Trophoblast cell (in vitro differentiated cells and primary cell): ENCODE measurements at regions not wholly inside any gene's neighbourhood (a gene's known extent, or its start where the extent isn't known, plus 50 kb on each side); places are given as distances from the start of the nearest gene placed in this dataset.

Experiments used
- DNase-seq, 2 donors: peaks; one replicate each; pipeline ENCODE4 v3.0.0-alpha.2; 2016
- H2AFZ ChIP-seq: 2 replicates; pipeline ENCODE4 v1.6.1; 2013; ENCODE audit warnings: low read length, moderate library complexity, mild to moderate bottlenecking; ENCODE audit not compliant: insufficient read depth, poor library complexity
- H2AK5ac ChIP-seq: 2 replicates; pipeline ENCODE4 v1.6.1; 2013; ENCODE audit warnings: mild to moderate bottlenecking, low read length
- H2BK120ac ChIP-seq: 2 replicates; pipeline ENCODE4 v1.6.1; 2013; ENCODE audit warnings: low read length, mild to moderate bottlenecking, moderate library complexity; ENCODE audit not compliant: insufficient read depth, poor library complexity
- H2BK12ac ChIP-seq: 2 replicates; pipeline ENCODE4 v1.6.1; 2013; ENCODE audit warnings: mild to moderate bottlenecking, low read length, moderate library complexity
- H2BK5ac ChIP-seq: 2 replicates; pipeline ENCODE4 v1.6.1; 2013; ENCODE audit warnings: low read length, low read depth, moderate library complexity, mild to moderate bottlenecking; ENCODE audit not compliant: poor library complexity
- H3K14ac ChIP-seq: 2 replicates; pipeline ENCODE4 v1.6.1; 2013; ENCODE audit warnings: mild to moderate bottlenecking, low read length
- H3K18ac ChIP-seq: 2 replicates; pipeline ENCODE4 v1.6.1; 2013; ENCODE audit warnings: mild to moderate bottlenecking, low read length
- H3K23ac ChIP-seq: 2 replicates; pipeline ENCODE4 v1.6.1; 2013; ENCODE audit warnings: low read length
- H3K27ac ChIP-seq: 2 replicates; pipeline ENCODE4 v1.5.1; 2013; ENCODE audit warnings: low read depth, mild to moderate bottlenecking, inconsistent platforms, low read length, moderate library complexity
- H3K27me3 ChIP-seq: 2 replicates; pipeline ENCODE4 v1.6.1; 2013; ENCODE audit warnings: inconsistent platforms, mild to moderate bottlenecking, low read length, moderate library complexity; ENCODE audit not compliant: insufficient read depth
- H3K36me3 ChIP-seq, 2 experiments: 1 replicate in 1 of 2; 2 replicates in 1 of 2; pipeline ENCODE4 v1.6.1; 2013; ENCODE audit warnings: low read length in 2 of 2, mild to moderate bottlenecking in 2 of 2, moderate library complexity in 1 of 2; ENCODE audit not compliant: insufficient read depth in 2 of 2, control insufficient read depth in 1 of 2
- H3K4ac ChIP-seq: 2 replicates; pipeline ENCODE4 v1.6.1; 2013; ENCODE audit warnings: low read depth, mild to moderate bottlenecking, low read length, moderate library complexity
- H3K4me1 ChIP-seq, 2 experiments: 1 replicate in 1 of 2; 2 replicates in 1 of 2; pipeline ENCODE4 v1.6.1; 2013; ENCODE audit warnings: low read length in 2 of 2, mild to moderate bottlenecking in 2 of 2, moderate library complexity in 1 of 2; ENCODE audit not compliant: insufficient read depth in 2 of 2, control insufficient read depth in 1 of 2
- H3K4me2 ChIP-seq: 2 replicates; pipeline ENCODE4 v1.6.1; 2013; ENCODE audit warnings: inconsistent platforms, mild to moderate bottlenecking, low read length, moderate library complexity
- H3K4me3 ChIP-seq: 2 replicates; pipeline ENCODE4 v1.5.1; 2013; ENCODE audit warnings: mild to moderate bottlenecking, low read depth, low read length, inconsistent platforms
- H3K79me1 ChIP-seq: one replicate; pipeline ENCODE4 v1.6.1; 2013; ENCODE audit warnings: low read length
- H3K79me2 ChIP-seq: 2 replicates; pipeline ENCODE4 v1.6.1; 2013; ENCODE audit warnings: low read length, mild to moderate bottlenecking; ENCODE audit not compliant: control insufficient read depth, insufficient read depth, poor library complexity
- H3K9ac ChIP-seq: 2 replicates; pipeline ENCODE4 v1.6.1; 2013; ENCODE audit warnings: mild to moderate bottlenecking, low read length
- H3K9me3 ChIP-seq: 2 replicates; pipeline ENCODE4 v1.6.1; 2013; ENCODE audit warnings: low read depth, mild to moderate bottlenecking, control low read depth, inconsistent platforms, low read length; ENCODE audit not compliant: insufficient read depth
- H4K12ac ChIP-seq: 2 replicates; pipeline ENCODE4 v1.6.1; 2013; ENCODE audit warnings: low read depth, mild to moderate bottlenecking, low read length, moderate library complexity
- H4K8ac ChIP-seq: 2 replicates; pipeline ENCODE4 v1.6.1; 2013; ENCODE audit warnings: low read depth, mild to moderate bottlenecking, low read length, moderate library complexity
- H4K91ac ChIP-seq: one replicate; pipeline ENCODE4 v1.6.1; 2013; ENCODE audit warnings: low read depth, mild to moderate bottlenecking, low read length, moderate library complexity
- WGBS: extraction: QIAGEN DNeasy Blood & Tissue Kit; methylation state at CpG from one replicate; pipeline ENCODE4 v1.1.7; 2013; ENCODE audit warnings: missing lambda C conversion rate; ENCODE audit not compliant: insufficient read length, insufficient coverage; ENCODE audit errors: extremely low coverage; 5-methylcytosine and 5-hydroxymethylcytosine counted together

DNA sequence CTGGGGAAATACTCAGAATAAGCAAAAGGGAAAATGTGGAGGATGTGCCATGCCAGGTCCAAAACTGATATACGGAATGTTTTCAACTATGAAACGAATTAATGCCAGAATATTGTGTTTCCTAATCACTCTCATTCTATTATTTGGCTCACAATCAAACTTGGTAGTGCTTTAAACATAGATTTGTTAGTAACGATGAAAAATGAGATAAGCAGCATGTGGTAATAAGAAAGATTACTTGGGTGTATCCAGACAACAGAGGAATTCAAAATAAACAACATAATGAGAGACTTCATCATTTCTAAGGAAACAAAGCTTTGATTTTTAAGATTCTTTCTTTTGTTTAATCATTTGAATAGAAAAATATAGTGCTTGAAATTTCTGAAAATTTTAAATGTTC lies 237.3 kb downstream of the TACR3 start:
- Histone ChIP-seq H2AK5ac (no peak overlapping the region), H3K4me2 (no peak overlapping the region), H3K27ac (no peak overlapping the region), H2BK120ac (no peak overlapping the region), H2BK5ac (no peak overlapping the region), H3K9ac (no peak overlapping the region), H3K9me3 (no peaks in the 10 kb centered on the region), H4K91ac (no peak overlapping the region), H3K4me1 (no peaks in the 10 kb centered on the region), H3K14ac (no peak overlapping the region), H3K23ac (no peak overlapping the region), H3K79me1 (no peaks in the 10 kb centered on the region), H2AFZ (no peak overlapping the region), H3K79me2 (no peaks in the 10 kb centered on the region), H3K4ac (no peak overlapping the region), H3K36me3 (no peaks in the 10 kb centered on the region), H3K4me3 (no peak overlapping the region), H4K12ac (no peak overlapping the region), H3K27me3 (no peaks in the 10 kb centered on the region), H4K8ac (no peak overlapping the region), H2BK12ac (no peak overlapping the region), H3K18ac (no peak overlapping the region)
- no CpG with 5 or more reads among the region's 3 CpGs for WGBS
- DNase-seq, result peak in 1 of 2 donors; percentile 55

- H2AFZ ChIP-seq, result no peak overlapping the region
- H4K91ac ChIP-seq, result no peak overlapping the region
- no peak overlapping the region for H3K4ac ChIP-seq
- no peaks in the 10 kb centered on the region for H3K4me1 ChIP-seq
- no peak overlapping the region for H2AK5ac ChIP-seq
- H3K4me2 ChIP-seq, result no peak overlapping the region
- no peak overlapping the region for H3K4me3 ChIP-seq
- no peak overlapping the region for H2BK120ac ChIP-seq
- WGBS, result no CpG with 5 or more reads among the region's 1 CpG
- no peak overlapping the region for H3K14ac ChIP-seq
- no peaks in the 10 kb centered on the region for H3K79me2 ChIP-seq
- no peaks in the 10 kb centered on the region for H3K27me3 ChIP-seq
- no peak overlapping the region for H3K27ac ChIP-seq
- no peak overlapping the region for H4K12ac ChIP-seq
- no peak for DNase-seq
- H3K23ac ChIP-seq, result no peak overlapping the region
- no peak overlapping the region for H2BK12ac ChIP-seq
- no peaks in the 10 kb centered on the region for H3K36me3 ChIP-seq
- no peak overlapping the region for H2BK5ac ChIP-seq
- H3K9me3 ChIP-seq, result no peaks in the 10 kb centered on the region
- no peaks in the 10 kb centered on the region for H3K79me1 ChIP-seq
- no peak overlapping the region for H3K18ac ChIP-seq
- no peak overlapping the region for H4K8ac ChIP-seq
- H3K9ac ChIP-seq, result no peak overlapping the region
These were observed 241.1 kb downstream of the TACR3 start for GRCh38 chr4:103478734-103479133.

DNA sequence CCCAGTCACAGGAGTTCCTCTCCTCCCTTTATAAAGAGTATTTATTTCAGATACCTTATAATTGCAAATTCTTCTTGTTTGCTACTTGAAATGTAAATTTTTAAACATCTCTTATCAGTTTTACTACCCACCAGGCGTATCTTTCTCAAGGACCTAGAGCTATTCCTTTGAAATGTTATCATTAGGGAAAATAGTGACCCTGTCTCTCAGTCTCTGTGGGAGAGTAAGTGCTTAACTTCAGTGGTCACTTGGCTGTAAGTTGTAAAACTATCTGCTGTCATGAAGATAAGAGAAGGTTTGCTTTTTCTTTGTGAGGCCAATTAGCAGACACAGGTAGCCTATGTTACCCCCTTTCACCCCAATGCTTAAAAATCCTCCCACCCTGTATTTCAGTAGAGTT lies 241.6 kb downstream of the TACR3 start:
- DNase-seq, result no peak
- Histone ChIP-seq H3K27me3 (no peaks in the 10 kb centered on the region), H3K4me1 (no peaks in the 10 kb centered on the region), H4K8ac (no peak overlapping the region), H3K36me3 (no peaks in the 10 kb centered on the region), H3K27ac (no peak overlapping the region), H2BK5ac (no peak overlapping the region), H3K23ac (no peak overlapping the region), H3K18ac (no peak overlapping the region), H3K79me2 (no peaks in the 10 kb centered on the region), H4K12ac (no peak overlapping the region), H3K14ac (no peak overlapping the region), H3K79me1 (no peaks in the 10 kb centered on the region), H3K9ac (no peak overlapping the region), H3K4me3 (no peak overlapping the region), H4K91ac (no peak overlapping the region), H2BK120ac (no peak overlapping the region), H2BK12ac (no peak overlapping the region), H3K4me2 (no peak overlapping the region), H3K9me3 (no peaks in the 10 kb centered on the region), H3K4ac (no peak overlapping the region), H2AK5ac (no peak overlapping the region), H2AFZ (no peak overlapping the region)
- WGBS, result no CpG with 5 or more reads among the region's 1 CpG

DNA sequence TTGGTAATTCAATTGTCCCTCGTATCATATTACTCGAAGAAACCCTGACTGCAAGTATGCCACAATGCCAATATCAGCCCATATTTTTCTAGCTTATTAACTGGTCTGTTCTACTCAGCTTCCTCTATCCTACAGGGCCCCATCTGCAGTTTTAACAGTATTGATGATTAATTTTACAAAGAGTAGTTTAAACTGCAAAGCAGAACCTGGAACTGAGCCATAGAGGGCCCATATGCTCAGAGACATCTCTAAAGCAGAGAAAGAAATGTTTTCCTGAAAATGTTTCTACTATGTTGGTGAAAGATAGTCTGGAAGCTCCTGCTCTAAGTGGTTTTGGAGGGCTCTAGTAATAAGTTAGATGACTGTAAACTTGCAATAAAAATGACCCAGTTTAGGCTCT lies 259.4 kb upstream of the CENPE start:
- Histone ChIP-seq H3K9me3 (no peaks in the 10 kb centered on the region), H2BK12ac (no peak overlapping the region), H4K12ac (no peak overlapping the region), H3K27me3 (no peaks in the 10 kb centered on the region), H2AFZ (no peak overlapping the region), H3K14ac (no peak overlapping the region), H3K4ac (no peak overlapping the region), H3K4me3 (no peak overlapping the region), H2AK5ac (no peak overlapping the region), H3K36me3 (no peaks in the 10 kb centered on the region), H3K23ac (no peak overlapping the region), H3K79me2 (no peaks in the 10 kb centered on the region), H3K4me2 (no peak overlapping the region), H2BK5ac (no peak overlapping the region), H4K8ac (no peak overlapping the region), H3K9ac (no peak overlapping the region), H4K91ac (no peak overlapping the region), H3K79me1 (no peaks in the 10 kb centered on the region), H3K27ac (no peak overlapping the region), H3K4me1 (no peaks in the 10 kb centered on the region), H3K18ac (no peak overlapping the region), H2BK120ac (no peak overlapping the region)
- DNase-seq, result no peak
- no CpG with 5 or more reads among the region's 2 CpGs for WGBS
